HG03469 (cell line): ENCODE measurements at regions not wholly inside any gene's neighbourhood (a gene's known extent, or its start where the extent isn't known, plus 50 kb on each side); places are given as distances from the start of the nearest gene placed in this dataset.
"Not testable (repeated sequence)": the region's sequence is repeated elsewhere in the genome, so short reads cannot be mapped to it uniquely, and the experiment has no call there.

Experiments
- ATAC-seq: cut with Tn5 transposase; IDR thresholded peaks from one replicate; pipeline ENCODE4 v1.9.1; 2021; ENCODE audit warnings: mild to moderate bottlenecking, moderate library complexity, moderate number of reproducible peaks; ENCODE audit not compliant: unreplicated experiment

DNA sequence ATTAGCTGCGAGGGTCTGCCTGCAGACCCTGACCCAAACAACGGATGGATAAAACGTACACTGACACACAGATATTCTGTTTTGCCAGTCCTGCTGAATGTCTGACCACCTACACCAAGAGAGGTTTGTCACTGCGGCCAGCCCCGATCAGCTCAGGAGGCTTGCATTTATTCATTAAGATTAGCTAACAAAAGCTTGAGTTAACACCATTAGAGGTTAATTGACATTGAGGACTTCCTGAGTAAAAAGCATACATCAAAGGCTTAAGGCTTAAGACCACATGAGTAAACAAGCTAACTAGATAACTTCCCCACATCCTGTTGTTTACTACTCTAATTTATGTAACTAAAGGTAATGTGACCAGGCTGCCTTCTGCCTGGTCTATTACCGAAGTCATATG lies 198.1 kb upstream of the TRPC7 start:
- ATAC-seq, result no peak

DNA sequence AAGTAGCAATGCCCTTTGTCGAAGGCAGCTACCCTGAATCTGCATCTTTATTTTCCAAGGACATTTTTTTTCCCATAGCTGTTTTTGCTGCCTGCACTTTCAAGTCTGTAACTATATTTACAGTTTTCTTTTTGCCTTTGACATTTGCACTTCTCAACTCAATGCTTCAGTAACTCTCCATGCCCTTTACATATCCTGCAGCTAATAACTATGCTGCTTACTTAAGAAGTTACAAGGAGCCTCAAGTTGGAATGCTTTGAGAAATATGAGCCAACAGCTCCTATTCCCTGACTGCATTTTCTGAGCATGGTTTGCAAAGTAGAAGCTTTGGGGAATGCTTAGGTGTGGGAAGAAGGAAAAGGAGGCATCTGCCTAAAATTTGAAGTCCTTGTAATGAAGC lies 194.8 kb upstream of the TRPC7 start:
- no peak for ATAC-seq

DNA sequence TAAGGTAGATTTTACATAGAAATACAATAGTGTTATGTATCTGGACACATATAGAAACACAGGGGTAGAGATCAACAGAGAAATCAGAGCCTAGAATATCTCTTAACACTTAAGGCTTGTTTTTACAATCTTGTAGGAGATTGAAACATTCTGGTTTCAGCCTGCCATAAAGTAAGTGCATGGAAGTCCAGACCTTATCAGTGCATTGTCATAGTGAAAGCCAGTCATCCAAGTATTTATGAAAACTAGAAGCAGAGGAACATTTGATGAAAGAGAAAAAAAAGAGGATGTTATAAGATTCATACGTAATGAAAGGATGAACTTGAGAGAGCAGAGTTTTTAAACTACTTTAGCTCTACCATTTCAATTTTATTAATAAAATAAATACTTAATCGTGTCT lies 194.3 kb upstream of the TRPC7 start:
- ATAC-seq, result no peak

DNA sequence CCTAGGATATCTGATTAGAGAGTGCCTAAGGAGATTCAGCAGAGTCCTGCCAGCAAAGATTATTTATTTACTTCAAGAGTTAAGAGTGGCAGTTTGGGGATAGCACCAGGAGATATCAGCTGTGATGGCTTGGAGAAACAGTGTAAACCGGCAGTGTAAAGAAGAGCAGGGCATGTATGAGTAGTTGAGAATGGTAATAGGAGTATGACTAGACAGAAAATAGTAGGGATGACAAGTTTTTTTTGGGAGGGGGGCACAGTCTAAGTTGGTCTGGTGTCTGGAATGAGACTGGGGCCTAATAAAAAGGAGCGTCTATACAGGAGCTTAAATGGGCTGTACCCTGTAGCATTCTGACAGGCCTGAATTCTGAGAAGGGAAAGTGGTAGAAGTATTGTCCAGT lies 181.8 kb upstream of the TRPC7 start:
- not testable (repeated sequence) for ATAC-seq

DNA sequence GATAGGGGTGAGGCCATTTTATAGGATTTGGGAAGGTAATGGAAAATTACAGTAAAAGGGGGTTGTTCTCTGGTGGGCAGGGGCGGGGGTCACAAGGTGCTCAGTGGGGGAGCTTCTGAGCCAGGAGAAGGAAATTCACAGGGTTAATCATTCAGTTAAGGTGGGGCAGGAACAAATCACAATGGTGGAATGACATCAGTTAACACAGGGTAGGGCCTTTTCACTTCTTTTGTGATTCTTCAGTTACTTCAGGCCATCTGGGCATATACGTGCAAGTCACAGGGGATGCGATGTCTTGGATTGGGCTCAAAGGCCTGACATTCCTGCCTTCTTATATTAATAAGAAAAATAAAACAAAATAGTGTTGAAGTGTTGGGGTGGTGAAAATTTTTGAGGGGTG lies 181.1 kb upstream of the TRPC7 start:
- ATAC-seq, result not testable (repeated sequence)

DNA sequence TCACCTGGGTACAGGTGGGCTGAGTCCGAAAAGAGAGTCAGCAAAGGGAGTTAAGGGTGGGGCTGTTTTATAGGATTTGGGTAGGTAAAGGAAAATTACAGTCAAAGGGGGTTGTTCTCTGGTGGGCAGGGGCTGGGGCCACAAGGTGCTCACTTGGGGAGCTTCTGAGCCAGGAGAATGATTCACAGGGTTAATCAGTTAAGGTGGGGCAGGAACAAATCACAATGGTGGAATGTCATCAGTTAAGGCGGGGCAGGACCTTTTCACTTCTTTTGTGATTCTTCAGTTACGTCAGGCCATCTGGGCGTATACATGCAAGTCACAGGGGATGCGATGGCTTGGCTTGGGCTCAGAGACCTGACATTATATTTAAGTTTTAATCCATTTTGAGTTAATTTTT lies 179.7 kb upstream of the TRPC7 start:
- ATAC-seq, result not testable (repeated sequence)

DNA sequence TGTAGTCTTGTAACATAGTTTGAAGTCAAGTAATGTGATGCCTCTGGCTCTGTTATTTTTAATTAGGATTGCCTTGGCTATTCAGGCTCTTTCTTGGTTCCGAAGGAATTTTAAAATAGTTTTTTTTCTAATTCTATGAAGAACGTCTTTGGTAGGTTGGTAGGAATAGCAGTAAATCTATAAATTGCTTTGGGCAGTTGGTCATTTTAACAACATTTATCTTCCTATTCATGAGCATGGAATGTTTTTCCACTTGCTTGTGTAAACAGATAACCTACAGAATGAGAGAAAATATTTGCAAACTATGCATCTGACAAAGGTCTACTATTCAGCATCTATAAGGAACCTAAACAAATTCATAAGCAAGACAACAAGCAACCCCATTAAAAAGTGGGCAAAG lies 173.2 kb upstream of the TRPC7 start:
- no peak for ATAC-seq

DNA sequence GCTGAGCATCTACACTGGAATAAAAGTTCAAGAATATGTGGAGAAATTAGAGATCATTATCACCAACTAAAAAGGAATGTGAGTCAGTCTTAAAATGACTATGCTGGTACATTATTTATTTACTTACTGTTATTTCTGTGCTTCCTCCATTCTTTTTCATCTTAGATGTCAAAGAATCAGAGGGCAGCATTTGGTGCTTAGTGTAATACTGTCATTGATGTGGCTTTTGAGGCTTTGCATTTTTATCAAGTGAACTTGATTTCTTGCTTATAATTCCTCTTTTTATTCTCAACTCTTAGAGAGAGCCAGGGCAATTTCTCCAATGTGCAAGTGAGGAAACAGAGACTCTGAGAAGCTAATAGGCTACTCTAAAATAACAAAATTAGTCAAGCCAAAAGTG lies 163.7 kb upstream of the TRPC7 start:
- ATAC-seq, result no peak

DNA sequence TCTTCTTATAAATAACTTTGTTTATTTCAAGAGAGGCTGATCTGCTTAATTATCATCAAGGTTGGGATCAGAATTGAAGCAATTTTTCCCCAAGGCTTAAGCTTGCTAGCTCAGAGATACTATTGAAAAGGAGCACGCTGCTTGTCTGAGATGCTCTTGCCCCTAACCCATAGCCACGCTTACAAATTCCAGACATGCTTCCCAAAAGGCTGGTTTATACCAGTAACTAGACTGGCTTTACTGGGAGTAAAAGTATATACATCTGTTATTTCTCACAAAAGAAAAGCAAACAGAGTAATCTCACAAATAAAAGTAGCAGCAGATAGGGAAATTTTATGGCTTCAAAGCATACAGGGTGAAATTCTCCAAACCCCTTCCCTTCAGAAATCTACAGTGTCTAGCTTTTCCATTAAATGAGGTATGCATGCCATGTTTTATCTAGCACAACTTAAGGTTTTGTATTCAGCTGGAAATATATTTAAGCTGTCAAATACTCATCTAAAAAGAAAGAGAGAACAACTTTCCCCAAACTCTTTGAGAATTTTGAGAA lies 163.2 kb upstream of the TRPC7 start:
- no peak for ATAC-seq

DNA sequence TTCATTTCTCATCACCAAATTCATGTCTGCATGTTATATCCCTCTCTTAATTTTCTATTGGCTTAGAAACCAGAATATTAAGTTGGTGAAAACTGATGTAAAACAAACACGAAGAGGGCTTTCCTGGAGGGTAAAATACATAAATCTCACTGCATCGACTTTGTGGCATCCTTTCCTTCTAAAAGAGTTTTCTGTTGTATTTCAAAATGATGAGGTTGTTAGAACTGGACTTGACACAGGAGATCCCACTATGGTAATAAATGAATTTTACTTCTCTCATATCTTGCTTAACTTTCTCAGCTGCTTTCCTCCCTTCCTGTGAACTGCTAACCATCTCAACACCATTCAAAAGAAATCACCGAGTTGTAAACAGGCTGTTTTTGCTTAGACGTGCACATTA lies 162.0 kb upstream of the TRPC7 start:
- no peak for ATAC-seq

DNA sequence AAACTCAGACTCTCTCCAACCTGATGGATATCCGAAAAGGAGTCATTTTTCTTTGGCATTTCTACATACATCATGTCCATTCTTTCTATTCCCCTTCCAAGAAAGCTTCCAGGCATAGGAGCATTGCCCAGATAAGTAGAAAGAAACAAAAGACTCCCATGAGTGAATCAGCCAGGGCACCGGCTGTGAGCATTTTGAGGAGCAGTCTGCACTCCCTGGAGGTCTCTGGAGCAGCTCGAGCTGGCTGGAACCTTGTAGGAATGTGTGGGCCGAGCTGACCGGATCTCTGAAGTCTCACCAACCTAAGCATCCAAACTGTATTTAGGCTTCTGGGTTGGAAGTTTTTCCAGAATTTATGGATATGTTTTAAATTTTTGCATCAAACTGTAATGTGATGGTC lies 161.4 kb upstream of the TRPC7 start:
- no peak for ATAC-seq

DNA sequence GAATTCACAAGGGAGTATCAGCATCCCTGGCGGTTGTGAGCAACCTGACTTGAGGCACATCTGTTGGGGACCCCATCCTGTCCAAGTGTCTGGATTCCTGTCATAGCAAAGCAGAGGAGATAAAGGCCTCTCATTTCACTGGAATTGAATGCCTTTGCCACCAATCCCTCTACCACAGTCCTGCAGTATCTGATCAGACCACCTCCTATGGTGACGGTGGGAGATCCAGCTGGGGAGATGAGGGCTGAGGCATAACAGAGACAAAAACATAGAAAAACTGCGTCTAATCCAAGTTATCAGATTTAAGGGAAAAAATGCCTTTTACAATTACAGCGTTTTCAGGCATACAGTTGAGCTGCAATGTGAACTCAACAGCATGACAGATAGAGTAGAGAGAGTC lies 160.7 kb upstream of the TRPC7 start:
- no peak for ATAC-seq

DNA sequence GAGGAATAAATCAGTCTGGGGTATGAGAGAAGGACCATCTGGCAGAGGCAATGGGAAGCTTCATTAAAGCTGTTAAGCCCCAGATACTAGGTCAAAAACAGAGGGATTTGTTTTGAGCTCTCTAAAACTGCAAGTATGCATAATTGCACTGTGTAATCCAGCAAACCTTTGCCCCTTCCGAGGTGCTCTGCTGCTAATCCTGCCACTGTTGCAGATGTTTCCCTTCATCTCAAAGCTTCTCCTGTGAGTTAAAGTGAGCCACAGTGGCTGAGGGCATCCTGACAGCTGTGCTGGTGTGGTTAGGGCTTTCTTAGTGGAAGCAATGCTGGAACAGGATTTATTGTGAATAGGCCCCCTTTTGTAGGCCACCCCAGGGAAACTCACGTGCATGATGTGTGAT lies 160.3 kb upstream of the TRPC7 start:
- no peak for ATAC-seq

DNA sequence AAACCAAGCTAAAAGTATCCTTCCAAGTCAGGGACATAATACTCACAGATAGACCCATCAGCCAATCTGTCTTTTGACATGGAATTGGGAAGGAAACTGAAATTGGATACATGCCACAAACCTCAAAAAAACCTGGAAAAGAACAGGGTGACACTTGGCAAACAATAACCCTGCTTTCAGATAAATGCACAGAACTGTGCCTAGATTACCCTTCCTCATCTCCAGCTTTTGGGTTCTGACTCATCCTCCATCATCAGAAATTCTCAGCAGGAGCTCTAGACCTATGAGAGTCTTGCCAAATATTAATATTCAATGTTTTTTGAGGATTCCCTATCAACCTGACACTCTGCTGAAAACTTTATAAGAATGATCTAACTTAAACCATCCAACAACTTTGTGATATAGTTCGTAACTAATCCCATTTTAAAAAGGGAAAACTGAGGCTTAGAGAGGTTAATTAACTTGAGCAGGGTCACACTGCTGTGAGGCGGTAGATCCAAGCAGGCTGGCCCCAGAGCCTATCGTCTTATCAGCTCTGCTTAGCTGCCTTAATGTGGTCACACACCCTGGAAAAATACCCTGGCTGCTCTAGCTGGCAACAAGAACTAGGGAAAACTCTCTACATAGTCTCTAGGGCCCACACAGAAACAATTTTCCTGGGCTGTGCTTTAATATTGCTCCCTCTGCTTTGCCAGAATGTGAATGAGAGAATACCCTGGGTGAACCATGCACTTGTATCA lies 157.0 kb upstream of the TRPC7 start:
- no peak for ATAC-seq

DNA sequence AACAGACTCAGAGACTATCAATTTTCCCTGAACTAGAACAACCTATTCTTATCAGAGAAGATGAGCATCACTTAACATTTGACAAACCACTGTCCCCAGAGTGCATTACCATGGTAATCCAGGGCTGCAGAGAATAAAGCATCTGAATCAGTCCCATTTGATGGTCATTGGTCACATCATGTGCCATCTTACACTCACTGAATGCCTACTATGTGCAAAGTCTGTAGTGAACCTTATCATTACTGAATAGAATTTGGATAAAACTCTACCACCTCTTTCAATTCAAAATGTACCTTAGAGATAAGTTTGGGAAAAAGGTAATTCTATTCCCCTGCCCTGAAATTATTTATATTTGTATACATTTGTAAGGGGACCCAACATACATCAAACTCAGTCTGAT lies 156.4 kb upstream of the TRPC7 start:
- ATAC-seq, result no peak

DNA sequence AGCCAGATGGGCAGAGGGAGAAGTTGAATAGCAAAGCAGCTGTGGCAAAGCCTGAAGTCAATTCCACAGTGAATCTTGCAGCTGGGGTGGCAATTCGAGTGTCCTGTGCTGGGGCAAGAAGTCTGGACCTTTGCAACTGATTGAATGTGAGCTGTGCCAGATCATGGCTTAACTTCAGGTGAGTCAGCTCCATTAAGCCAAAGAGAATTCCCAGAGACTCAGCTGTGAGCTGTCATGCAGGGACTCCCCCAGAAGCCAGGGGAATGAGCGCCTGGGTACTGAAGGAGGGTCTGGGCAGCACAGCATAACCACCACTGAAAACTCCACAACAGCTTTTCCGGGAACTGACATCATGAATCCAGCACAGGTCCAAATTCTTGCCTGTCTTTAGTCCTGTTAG lies 153.5 kb upstream of the TRPC7 start:
- no peak for ATAC-seq

DNA sequence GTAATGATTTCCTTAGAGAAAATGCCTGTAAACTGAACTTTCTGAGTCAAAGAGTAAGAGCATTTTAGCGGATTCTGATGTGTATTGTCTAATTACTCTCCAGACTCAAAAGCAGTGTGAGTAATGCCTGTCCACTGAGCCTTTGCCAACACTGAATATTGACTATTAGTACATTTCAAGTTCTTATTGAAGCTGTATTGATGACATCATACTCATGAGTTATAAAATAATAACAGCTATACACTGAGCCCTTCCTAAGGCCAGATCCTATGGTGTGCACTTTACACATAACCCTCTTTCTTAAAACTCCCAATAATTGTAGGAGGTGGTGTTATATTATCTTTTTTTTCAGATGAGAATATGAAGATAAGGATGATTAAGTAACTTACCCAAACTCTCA lies 152.8 kb upstream of the TRPC7 start:
- ATAC-seq, result no peak

DNA sequence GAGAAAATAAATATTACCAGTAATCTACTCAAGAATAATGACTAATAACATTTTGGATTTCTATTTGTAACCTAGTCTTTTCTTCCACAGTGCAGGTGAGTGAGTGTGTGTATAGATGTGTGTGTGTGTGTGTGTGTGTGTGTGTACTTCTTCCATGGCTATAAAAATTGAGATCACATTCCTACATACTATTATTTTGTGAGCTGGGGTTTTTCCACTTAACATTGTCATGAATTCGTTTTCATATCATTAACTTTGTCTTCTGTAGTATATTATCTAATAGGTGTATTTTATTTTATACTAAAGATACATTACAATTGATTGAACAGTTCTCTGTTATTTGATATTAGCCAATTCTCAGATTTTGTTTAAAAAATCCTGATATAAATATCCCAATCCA lies 152.4 kb upstream of the TRPC7 start:
- no peak for ATAC-seq

DNA sequence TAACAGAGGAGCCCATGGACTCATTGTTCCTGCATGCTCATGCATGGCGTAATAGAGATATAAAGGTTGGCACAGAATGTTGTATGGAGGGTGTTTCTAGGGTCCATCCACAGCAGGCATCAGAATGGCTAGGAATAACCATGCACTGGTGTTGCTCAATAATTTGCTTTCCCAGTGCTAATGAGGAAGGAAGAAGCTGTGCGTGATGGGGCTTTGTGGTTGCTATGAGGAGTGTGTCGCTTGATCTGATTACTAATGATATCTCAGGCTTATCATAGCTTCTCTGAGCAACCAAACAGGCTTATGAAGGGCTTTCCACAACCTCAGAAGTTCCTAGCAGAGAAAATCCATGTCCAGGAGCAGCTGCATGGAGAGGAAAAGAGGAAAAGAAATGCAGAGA lies 151.3 kb upstream of the TRPC7 start:
- no peak for ATAC-seq

DNA sequence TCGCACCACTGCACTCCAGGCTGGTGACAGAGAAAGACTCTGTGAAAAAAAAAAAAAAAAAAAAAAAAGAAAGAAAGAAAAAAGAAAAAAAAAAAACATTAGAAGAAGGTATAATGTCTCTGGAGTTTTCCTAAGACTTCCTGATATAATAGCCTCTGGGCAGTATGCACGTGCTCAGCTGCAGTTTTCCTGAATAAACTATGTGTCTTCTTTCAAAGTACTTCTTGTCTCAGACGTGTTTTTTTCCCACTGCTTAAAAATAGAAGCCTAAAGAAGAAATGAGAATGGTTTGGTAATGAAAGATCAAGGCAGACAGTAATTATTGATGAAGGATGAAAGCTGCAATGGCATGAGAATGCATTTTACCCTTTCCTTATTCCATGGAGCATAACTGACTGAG lies 148.1 kb upstream of the TRPC7 start:
- no peak for ATAC-seq

DNA sequence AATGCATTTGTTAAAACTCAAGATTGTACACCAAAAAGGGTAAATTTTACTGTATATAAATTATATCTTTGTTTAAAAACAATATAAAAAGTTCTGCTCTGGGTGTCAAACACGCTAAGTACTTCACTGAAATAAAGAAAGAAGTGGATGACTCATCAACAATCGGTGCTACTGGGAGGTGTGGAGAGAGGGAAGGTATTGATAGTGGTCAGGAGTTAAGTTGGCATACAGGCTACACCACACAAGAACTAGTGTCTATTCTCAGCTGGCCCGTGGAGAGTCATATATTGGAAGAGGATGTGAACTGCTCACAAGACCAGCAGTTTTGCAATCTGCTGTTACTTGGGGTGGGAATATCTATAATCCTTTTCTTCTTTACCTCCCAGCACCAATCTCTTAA lies 145.7 kb upstream of the TRPC7 start:
- ATAC-seq, result no peak

DNA sequence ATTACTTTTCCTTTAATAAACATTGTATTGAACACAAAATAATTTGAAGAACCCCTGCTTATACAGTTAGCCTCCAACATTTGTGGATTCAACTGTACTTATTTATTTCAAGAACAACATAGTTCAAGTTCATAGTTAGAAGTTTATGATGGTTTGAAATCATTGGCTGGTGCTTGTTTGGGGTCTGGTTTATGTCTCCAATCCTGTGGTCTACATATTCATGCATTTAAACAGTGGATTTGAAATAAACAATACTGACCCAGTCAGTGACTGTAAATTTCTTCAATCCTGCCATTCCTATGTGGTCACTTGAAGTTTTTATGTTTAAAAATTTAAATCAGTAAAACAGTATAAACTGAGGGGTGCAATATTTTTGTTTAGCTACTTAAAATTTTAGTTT lies 145.1 kb upstream of the TRPC7 start:
- no peak for ATAC-seq

DNA sequence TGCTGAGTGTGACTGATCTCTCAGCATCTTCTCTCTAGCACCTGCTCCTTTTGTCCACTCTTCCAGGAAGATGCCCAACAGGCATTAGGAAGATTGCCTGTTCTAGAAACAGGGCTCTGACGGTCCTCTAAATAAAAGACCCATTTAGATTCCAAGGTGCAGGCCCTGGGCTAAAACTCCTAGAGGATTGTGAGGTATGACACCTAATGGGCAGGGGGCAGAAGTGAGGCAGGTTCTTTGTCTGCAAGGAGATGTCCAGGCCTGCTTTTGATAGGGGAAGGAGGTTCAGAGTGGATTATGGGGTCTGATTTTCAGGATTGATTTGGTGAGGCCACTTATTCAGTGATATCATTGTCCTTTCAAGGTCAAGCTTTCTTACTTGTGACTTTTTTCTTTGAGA lies 140.8 kb upstream of the TRPC7 start:
- ATAC-seq, result no peak
